H1 (cell line): ENCODE measurements at regions not wholly inside any gene's neighbourhood (a gene's known extent, or its start where the extent isn't known, plus 50 kb on each side); places are given as distances from the start of the nearest gene placed in this dataset.

ENCODE experiments used
- CTCF ChIA-PET: fragments of 300-600 bp; sonication (Branson Sonifier 250); formaldehyde crosslinking; loops from one replicate; lab custom pipeline; 2021; ENCODE audit not compliant: partially characterized antibody; lab: Charles Lee
- POLR2A ChIA-PET: fragments of 300-600 bp; sonication (Branson Sonifier 250); formaldehyde crosslinking; loops from one replicate; lab custom pipeline; 2021; ENCODE audit warnings: inconsistent platforms; ENCODE audit not compliant: partially characterized antibody; lab: Charles Lee
- DNase-seq, 2 experiments: peaks; one replicate each; pipeline versions ENCODE4 v3.0.0 to v3.0.0-alpha.2; 2010 to 2022; ENCODE audit warnings: low spot score in 2 of 2, low read depth in 1 of 2, mixed read lengths in 1 of 2
- FAIRE-seq: peaks from 2 replicates; lab custom pipeline; 2011; peaks lifted over from hg19 to GRCh38; lab: Jason Lieb, UNC
- H2AFZ ChIP-seq: 2 replicates; pipeline ENCODE4 v1.8.1; 2012; ENCODE audit warnings: low read length, inconsistent platforms
- H2AK5ac ChIP-seq: 2 replicates; pipeline ENCODE4 v1.6.1; 2013; ENCODE audit warnings: low read depth, low read length
- H2BK120ac ChIP-seq: replicated peaks from 2 replicates; pipeline ENCODE3; 2013; ENCODE audit warnings: low read depth, low read length, inconsistent platforms
- H2BK12ac ChIP-seq: 2 replicates; pipeline ENCODE4 v1.6.1; 2013; ENCODE audit warnings: low read depth, low read length
- H2BK15ac ChIP-seq: 2 replicates; pipeline ENCODE4 v1.6.1; 2013; ENCODE audit warnings: low read length
- H2BK20ac ChIP-seq: 2 replicates; pipeline ENCODE4 v1.6.1; 2013; ENCODE audit warnings: low read length
- H2BK5ac ChIP-seq: 2 replicates; pipeline ENCODE4 v1.6.1; 2013; ENCODE audit warnings: low read depth, low read length
- H3K14ac ChIP-seq: 2 replicates; pipeline ENCODE4 v1.6.1; 2013; ENCODE audit warnings: inconsistent platforms; ENCODE audit not compliant: insufficient read length
- H3K18ac ChIP-seq: 2 replicates; pipeline ENCODE4 v1.6.1; 2013; ENCODE audit warnings: low read length; ENCODE audit errors: extremely low read depth
- H3K23ac ChIP-seq: 2 replicates; pipeline ENCODE4 v1.6.1; 2013; ENCODE audit warnings: inconsistent platforms; ENCODE audit not compliant: insufficient read length
- H3K23me2 ChIP-seq: 2 replicates; pipeline ENCODE4 v1.6.1; 2013; ENCODE audit warnings: low read depth, low read length
- H3K27ac ChIP-seq: 2 replicates; pipeline ENCODE4 v1.6.1; 2011; ENCODE audit warnings: low read depth, low read length, inconsistent platforms
- H3K27me3 ChIP-seq, 4 experiments: replicated peaks in 1 of 4; 1 replicate in 1 of 4; 2 replicates in 3 of 4; pipeline versions ENCODE4 v1.6.1 to v1.8.1; 2011 to 2013; ENCODE audit warnings: low read length in 3 of 4, mild to moderate bottlenecking in 3 of 4, inconsistent platforms in 2 of 4, mixed read lengths in 2 of 4, moderate library complexity in 1 of 4; ENCODE audit not compliant: control insufficient read depth in 3 of 4, insufficient read depth in 3 of 4; ENCODE audit errors: extremely low read depth in 1 of 4
- H3K36me3 ChIP-seq, 4 experiments: 2 replicates each; pipeline versions ENCODE4 v1.6.1 to v1.8.1; 2011 to 2013; ENCODE audit warnings: mild to moderate bottlenecking in 4 of 4, low read length in 3 of 4, moderate library complexity in 2 of 4, control low read depth in 1 of 4, inconsistent platforms in 1 of 4; ENCODE audit not compliant: insufficient read depth in 4 of 4, control insufficient read depth in 2 of 4
- H3K4ac ChIP-seq: replicated peaks from 2 replicates; pipeline ENCODE3; 2013; ENCODE audit warnings: low read length, low read depth, mixed read lengths, inconsistent platforms; ENCODE audit not compliant: insufficient read length
- H3K4me1 ChIP-seq, 4 experiments: replicated peaks in 1 of 4; 1 replicate in 1 of 4; 2 replicates in 3 of 4; pipeline versions ENCODE4 v1.6.1 to v1.8.1; 2011 to 2013; ENCODE audit warnings: low read length in 3 of 4, inconsistent platforms in 2 of 4, mixed read lengths in 1 of 4; ENCODE audit not compliant: insufficient read depth in 4 of 4, control insufficient read depth in 3 of 4
- H3K4me2 ChIP-seq, 2 experiments: 2 replicates each; pipeline versions ENCODE4 v1.6.1 to v1.8.1; 2011 to 2013; ENCODE audit warnings: low read depth in 2 of 2, low read length in 2 of 2, control low read depth in 1 of 2, inconsistent platforms in 1 of 2, mild to moderate bottlenecking in 1 of 2; ENCODE audit not compliant: insufficient read depth in 1 of 2
- H3K4me3 ChIP-seq, 4 experiments: fragments of 200-600, 300-600 bp in 1 of 4; sonication (generic), shearing (Covaris generic), sonication (Bioruptor Twin) in 1 of 4; 2 replicates each; pipeline versions ENCODE4 v1.5.1 to v1.8.1; 2011 to 2016; ENCODE audit warnings: low read length in 4 of 4, low read depth in 3 of 4, control low read depth in 2 of 4, inconsistent platforms in 2 of 4, mild to moderate bottlenecking in 2 of 4, mixed read lengths in 1 of 4, moderate library complexity in 1 of 4; ENCODE audit not compliant: insufficient read depth in 2 of 4; ENCODE audit errors: extremely low read depth in 1 of 4
- H3K56ac ChIP-seq: replicated peaks from 2 replicates; pipeline ENCODE3; 2013; ENCODE audit warnings: low read depth, mild to moderate bottlenecking, mixed read lengths, low read length, inconsistent platforms; ENCODE audit not compliant: insufficient read length
- H3K79me1 ChIP-seq: 2 replicates; pipeline ENCODE4 v1.6.1; 2013; ENCODE audit warnings: low read depth, low read length, control low read depth
- H3K79me2 ChIP-seq, 2 experiments: 2 replicates each; pipeline versions ENCODE4 v1.6.1 to v1.8.1; 2012 to 2013; ENCODE audit warnings: low read length in 2 of 2, mild to moderate bottlenecking in 2 of 2, inconsistent platforms in 1 of 2; ENCODE audit not compliant: insufficient read depth in 2 of 2, control insufficient read depth in 1 of 2
- H3K9ac ChIP-seq, 4 experiments: replicated peaks in 1 of 4; 1 replicate in 1 of 4; 2 replicates in 3 of 4; pipeline versions ENCODE4 v1.6.1 to v1.8.1; 2011 to 2013; ENCODE audit warnings: low read depth in 3 of 4, low read length in 3 of 4, control low read depth in 2 of 4, mild to moderate bottlenecking in 2 of 4, moderate library complexity in 2 of 4, inconsistent platforms in 1 of 4; ENCODE audit errors: extremely low read depth in 1 of 4
- H3K9me3 ChIP-seq, 2 experiments: 2 replicates each; pipeline versions ENCODE4 v1.6.1 to v1.8.1; 2012 to 2013; ENCODE audit warnings: mild to moderate bottlenecking in 2 of 2, moderate library complexity in 2 of 2, control low read depth in 1 of 2, inconsistent platforms in 1 of 2, low read depth in 1 of 2, low read length in 1 of 2, mixed read lengths in 1 of 2; ENCODE audit not compliant: insufficient read depth in 2 of 2
- H4K20me1 ChIP-seq, 2 experiments: replicated peaks in 1 of 2; 2 replicates each; pipeline versions ENCODE3 to v1.8.1; 2011 to 2013; ENCODE audit warnings: inconsistent platforms in 2 of 2, low read length in 2 of 2, mild to moderate bottlenecking in 1 of 2; ENCODE audit not compliant: insufficient read depth in 2 of 2, control insufficient read depth in 1 of 2
- H4K5ac ChIP-seq: 2 replicates; pipeline ENCODE4 v1.6.1; 2013; ENCODE audit warnings: low read length, low read depth, mixed read lengths, inconsistent platforms; ENCODE audit not compliant: insufficient read length
- H4K8ac ChIP-seq: 2 replicates; pipeline ENCODE4 v1.8.0; 2013; ENCODE audit warnings: mild to moderate bottlenecking, moderate library complexity, low read length, inconsistent platforms; ENCODE audit not compliant: insufficient read depth; ENCODE audit errors: extremely low read depth
- H4K91ac ChIP-seq: replicated peaks from 2 replicates; pipeline ENCODE3; 2013; ENCODE audit warnings: low read length, mixed read lengths, inconsistent platforms; ENCODE audit not compliant: insufficient read length
- ASH2L ChIP-seq: fragments of 200-600, 300-600 bp; sonication (generic); IDR thresholded peaks from one replicate; pipeline ENCODE4 v1.7.1; 2017; ENCODE audit warnings: low read length
- EGR1 ChIP-seq: IDR thresholded peaks from 2 replicates; pipeline ENCODE4 v1.6.1; 2011; ENCODE audit warnings: low read depth, low read length, borderline replicate concordance
- NRF1 ChIP-seq: IDR thresholded peaks from 2 replicates; pipeline ENCODE4 v1.6.1; 2011; ENCODE audit warnings: mild to moderate bottlenecking, low read depth, low read length, improper control_type of control experiment
- WGBS, 2 experiments: shearing (Covaris generic) in 1 of 2; methylation state at CpG; one replicate each; pipeline versions ENCODE4 v1.1.6 to v1.1.7; 2013 to 2015; ENCODE audit warnings: low lambda C conversion rate in 2 of 2, mixed read lengths in 2 of 2, inconsistent platforms in 1 of 2, low coverage in 1 of 2, missing lambda C conversion rate in 1 of 2; ENCODE audit not compliant: insufficient replicate concordance in 2 of 2, insufficient coverage in 1 of 2, insufficient read length in 1 of 2; ENCODE audit errors: extremely low coverage in 1 of 2, missing lambda C conversion rate in 1 of 2; 5-methylcytosine and 5-hydroxymethylcytosine counted together
- TF ChIP-seq, protein P1 (sequence below): IDR thresholded peaks from 2 replicates; pipeline ENCODE4 v1.6.1; 2011; ENCODE audit warnings: low read length, improper control_type of control experiment

GRCh38 chr16:85211271-85211801 is 99.1 kb upstream of the CIBAR2 start:
- H3K4me1 ChIP-seq, result peaks cover 0 to 17% (median 13%) of the 10 kb centered on the region in 4 experiments; a peak in 6 of 7 replicates
- no peak overlapping the region for H3K27ac ChIP-seq
- no peak for DNase-seq
- H3K9me3 ChIP-seq, result no peaks in the 10 kb centered on the region
- no peak overlapping the region for H2AFZ ChIP-seq
- H2AK5ac ChIP-seq, result no peak overlapping the region
- FAIRE-seq, result no peak
- peaks cover 0 to 11% of the 10 kb centered on the region in 2 experiments for H4K20me1 ChIP-seq
- H3K23me2 ChIP-seq, result no peaks in the 10 kb centered on the region
- peak overlapping the region; percentile 14 for H3K4ac ChIP-seq
- no peaks in the 10 kb centered on the region for H3K27me3 ChIP-seq
- H3K79me1 ChIP-seq, result peaks cover 10% of the 10 kb centered on the region
- H3K23ac ChIP-seq, result no peak overlapping the region
- H4K8ac ChIP-seq, result no peak overlapping the region
- ChIA-PET CTCF (interaction anchor here (0.9 to 3.3 kb wide), 7 partner anchors 24 to 405 kb away, joined by 3 to 10 read pairs (median 4); no protein-coding TSS in a partner anchor), POLR2A (interaction anchor here (1.0 kb wide), 1 partner anchor 13 kb away, joined by 3 read pairs; no protein-coding TSS in a partner anchor)
- no peak overlapping the region for H2BK12ac ChIP-seq
- no peak overlapping the region for H3K4me3 ChIP-seq
- H2BK20ac ChIP-seq, result no peak overlapping the region
- no peak overlapping the region for H3K4me2 ChIP-seq
- H3K79me2 ChIP-seq, result peaks cover 0 to 4% of the 10 kb centered on the region in 2 experiments; a peak in 1 of 4 replicates
- no peak overlapping the region for H2BK5ac ChIP-seq
- no peaks in the 10 kb centered on the region for H3K36me3 ChIP-seq
- no peak overlapping the region for H3K9ac ChIP-seq
- no peak overlapping the region for H3K14ac ChIP-seq
- no peak for TF ChIP-seq NRF1
- no peak for TF ChIP-seq EGR1
- TF ChIP-seq ASH2L, result no peak
- TF ChIP-seq, protein P1, sequence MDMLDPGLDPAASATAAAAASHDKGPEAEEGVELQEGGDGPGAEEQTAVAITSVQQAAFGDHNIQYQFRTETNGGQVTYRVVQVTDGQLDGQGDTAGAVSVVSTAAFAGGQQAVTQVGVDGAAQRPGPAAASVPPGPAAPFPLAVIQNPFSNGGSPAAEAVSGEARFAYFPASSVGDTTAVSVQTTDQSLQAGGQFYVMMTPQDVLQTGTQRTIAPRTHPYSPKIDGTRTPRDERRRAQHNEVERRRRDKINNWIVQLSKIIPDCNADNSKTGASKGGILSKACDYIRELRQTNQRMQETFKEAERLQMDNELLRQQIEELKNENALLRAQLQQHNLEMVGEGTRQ, result no peak
- no peak overlapping the region for H4K5ac ChIP-seq
- H3K18ac ChIP-seq, result no peak overlapping the region; the same call in 1 of the 2 replicates
- 90% methylated on average over 17 of the region's 17 CpGs; no CpG with 5 or more reads in 1 of the 2 experiments for WGBS, 2 experiments
- no peak overlapping the region for H2BK15ac ChIP-seq
- H4K91ac ChIP-seq, result no peak overlapping the region
- H2BK120ac ChIP-seq, result no peak overlapping the region
- no peak overlapping the region for H3K56ac ChIP-seq
